WTC11 (cell line): ENCODE measurements at regions not wholly inside any gene's neighbourhood (a gene's known extent, or its start where the extent isn't known, plus 50 kb on each side); places are given as distances from the start of the nearest gene placed in this dataset.
A peak's percentile ranks its signal among the peaks of the same experiment; 100 is the strongest.

Experiments used
- ATAC-seq: fragments of 200-7000 bp; cut with Tn5 transposase; 2 replicates; pipeline ENCODE4 v1.10.0; 2021; ENCODE audit warnings: mild to moderate bottlenecking, moderate library complexity
- CTCF ChIA-PET: fragments of 300-600 bp; sonication (Branson Sonifier 250); formaldehyde crosslinking; loops from one replicate; lab custom pipeline; 2021; ENCODE audit warnings: antibody characterized with exemption; lab: Charles Lee
- POLR2A ChIA-PET: fragments of 350-600 bp; sonication (Branson Sonifier 250); formaldehyde crosslinking; loops from one replicate; lab custom pipeline; 2021; ENCODE audit warnings: antibody characterized with exemption; lab: Charles Lee
- DNase-seq: peaks from one replicate; pipeline ENCODE4 v3.0.0; 2021; ENCODE audit warnings: low spot score
- H3K27ac Mint-ChIP-seq: 2 replicates; pipeline ENCODE4 v1.8.0; 2021; ENCODE audit warnings: mixed read lengths
- H3K27me3 Mint-ChIP-seq: 2 replicates; pipeline ENCODE4 v1.8.0; 2021; ENCODE audit warnings: low read depth, mild to moderate bottlenecking, moderate library complexity, mixed read lengths
- H3K36me3 Mint-ChIP-seq: 2 replicates; pipeline ENCODE4 v1.8.0; 2021; ENCODE audit warnings: mixed read lengths
- H3K4me1 Mint-ChIP-seq: 2 replicates; pipeline ENCODE4 v1.8.0; 2022; ENCODE audit warnings: mixed read lengths
- H3K4me3 Mint-ChIP-seq: 2 replicates; pipeline ENCODE4 v1.8.0; 2021; ENCODE audit warnings: mild to moderate bottlenecking, moderate library complexity, mixed read lengths
- H3K9me3 Mint-ChIP-seq: 2 replicates; pipeline ENCODE4 v1.8.0; 2021; ENCODE audit warnings: mixed read lengths
- ATF1 ChIP-seq: sonication (generic); formaldehyde crosslinking; IDR thresholded peaks from 2 replicates; pipeline ENCODE4 v1.8.1; 2023; ENCODE audit warnings: mild to moderate bottlenecking, moderate library complexity, missing genetic modification reagents
- ELF4 ChIP-seq: sonication (generic); formaldehyde crosslinking; IDR thresholded peaks from 2 replicates; pipeline ENCODE4 v1.8.1; 2022; ENCODE audit warnings: low read depth, mild to moderate bottlenecking, moderate library complexity, missing genetic modification reagents
- EMX1 ChIP-seq: fragments of 250-450 bp; sonication (Bioruptor Pico); IDR thresholded peaks from 2 replicates; pipeline ENCODE4 v1.8.0; 2021; ENCODE audit warnings: mild to moderate bottlenecking
- IRF2 ChIP-seq: sonication (generic); formaldehyde crosslinking; IDR thresholded peaks from 2 replicates; pipeline ENCODE4 v1.8.0; 2022; ENCODE audit warnings: low read depth, missing genetic modification reagents, borderline replicate concordance
- NR2C2 ChIP-seq: sonication (generic); formaldehyde crosslinking; IDR thresholded peaks from 2 replicates; pipeline ENCODE4 v1.8.0; 2022; ENCODE audit warnings: mild to moderate bottlenecking, missing genetic modification reagents
- SP1 ChIP-seq: sonication (generic); formaldehyde crosslinking; conservative IDR thresholded peaks from 2 replicates; pipeline ENCODE4 v1.8.1; 2022; ENCODE audit warnings: missing genetic modification reagents
- ZBTB21 ChIP-seq: sonication (generic); formaldehyde crosslinking; IDR thresholded peaks from 2 replicates; pipeline ENCODE4 v1.8.1; 2023; ENCODE audit warnings: mild to moderate bottlenecking, missing genetic modification reagents, borderline replicate concordance
- ZNF138 ChIP-seq: sonication (generic); formaldehyde crosslinking; conservative IDR thresholded peaks from 2 replicates; pipeline ENCODE4 v1.8.1; 2022; ENCODE audit warnings: mild to moderate bottlenecking, moderate library complexity, missing genetic modification reagents
- ZNF219 ChIP-seq: sonication (generic); formaldehyde crosslinking; IDR thresholded peaks from 2 replicates; pipeline ENCODE4 v1.8.0; 2023; ENCODE audit warnings: missing genetic modification reagents, mild to moderate bottlenecking, borderline replicate concordance
- ZNF232 ChIP-seq: sonication (generic); formaldehyde crosslinking; IDR thresholded peaks from 2 replicates; pipeline ENCODE4 v1.8.0; 2022; ENCODE audit warnings: mild to moderate bottlenecking, missing genetic modification reagents
- ZNF671 ChIP-seq: fragments of 250-450 bp; sonication (Bioruptor Pico); IDR thresholded peaks from 2 replicates; pipeline ENCODE4 v1.8.0; 2021; ENCODE audit warnings: mild to moderate bottlenecking
- TF ChIP-seq, protein P1 (sequence below): sonication (generic); formaldehyde crosslinking; IDR thresholded peaks from 2 replicates; pipeline ENCODE4 v1.8.0; 2022; ENCODE audit warnings: mild to moderate bottlenecking, missing genetic modification reagents
- TF ChIP-seq, protein P2 (sequence below): sonication (generic); formaldehyde crosslinking; IDR thresholded peaks from 2 replicates; pipeline ENCODE4 v1.8.0; 2023; ENCODE audit warnings: missing genetic modification reagents, mild to moderate bottlenecking, borderline replicate concordance
- TF ChIP-seq, protein P3 (sequence below): sonication (generic); formaldehyde crosslinking; IDR thresholded peaks from 2 replicates; pipeline ENCODE4 v1.8.0; 2022; ENCODE audit warnings: mild to moderate bottlenecking, missing genetic modification reagents
- TF ChIP-seq, protein P4 (sequence below): fragments of 250-450 bp; sonication (Bioruptor Pico); IDR thresholded peaks from 2 replicates; pipeline ENCODE4 v1.9.0; 2021; ENCODE audit warnings: mild to moderate bottlenecking
- TF ChIP-seq, protein P5 (sequence below): sonication (generic); formaldehyde crosslinking; IDR thresholded peaks from 2 replicates; pipeline ENCODE4 v1.8.1; 2023; ENCODE audit warnings: mild to moderate bottlenecking, moderate library complexity, missing genetic modification reagents
- TF ChIP-seq, protein P6 (sequence below): sonication (generic); formaldehyde crosslinking; IDR thresholded peaks from 2 replicates; pipeline ENCODE4 v1.8.1; 2022; ENCODE audit warnings: low read depth, mild to moderate bottlenecking, moderate library complexity, missing genetic modification reagents, borderline replicate concordance
- TF ChIP-seq, protein P7 (sequence below): sonication (generic); formaldehyde crosslinking; IDR thresholded peaks from 2 replicates; pipeline ENCODE4 v1.8.1; 2022; ENCODE audit warnings: mild to moderate bottlenecking, missing genetic modification reagents, moderate library complexity, borderline replicate concordance

DNA sequence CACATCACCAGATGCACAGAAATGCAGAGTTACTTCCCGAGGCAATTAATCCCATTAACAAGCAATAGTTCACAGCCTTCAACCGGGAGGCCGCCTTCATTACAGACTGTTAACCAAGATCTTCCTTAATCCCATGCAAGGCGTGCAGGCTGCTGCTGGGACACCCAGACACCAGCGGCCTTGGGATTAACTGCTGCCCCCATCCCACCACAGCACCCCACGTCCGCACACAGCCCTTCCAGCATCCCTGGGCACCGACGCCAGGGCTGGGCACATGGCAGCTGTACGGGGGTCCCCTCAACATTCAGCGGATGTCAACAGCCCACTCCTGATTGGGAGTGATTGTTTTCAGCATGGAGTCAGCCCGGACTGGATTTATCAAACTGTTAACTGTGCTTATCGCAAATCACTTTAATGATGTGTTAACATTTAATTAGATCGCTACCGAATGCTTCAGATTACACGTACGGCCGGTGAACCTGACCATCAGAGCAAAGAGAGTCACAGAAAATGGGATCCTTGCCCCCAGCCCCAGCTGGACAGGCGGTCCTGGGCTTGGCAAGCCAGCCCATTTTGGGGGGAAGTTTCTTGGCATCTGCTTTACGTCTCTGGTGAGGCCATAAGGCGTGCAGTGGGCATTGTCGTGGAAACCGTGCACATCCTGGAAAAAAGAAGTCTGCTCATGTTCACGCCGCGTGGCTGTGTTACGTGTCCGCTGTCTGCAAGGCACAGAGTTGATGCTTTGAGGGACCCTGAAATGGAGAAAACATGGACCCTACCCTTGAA, 126.4 kb downstream of the HMX1 start:
- POLR2A ChIA-PET: no interaction called here
- TF ChIP-seq, protein P1, sequence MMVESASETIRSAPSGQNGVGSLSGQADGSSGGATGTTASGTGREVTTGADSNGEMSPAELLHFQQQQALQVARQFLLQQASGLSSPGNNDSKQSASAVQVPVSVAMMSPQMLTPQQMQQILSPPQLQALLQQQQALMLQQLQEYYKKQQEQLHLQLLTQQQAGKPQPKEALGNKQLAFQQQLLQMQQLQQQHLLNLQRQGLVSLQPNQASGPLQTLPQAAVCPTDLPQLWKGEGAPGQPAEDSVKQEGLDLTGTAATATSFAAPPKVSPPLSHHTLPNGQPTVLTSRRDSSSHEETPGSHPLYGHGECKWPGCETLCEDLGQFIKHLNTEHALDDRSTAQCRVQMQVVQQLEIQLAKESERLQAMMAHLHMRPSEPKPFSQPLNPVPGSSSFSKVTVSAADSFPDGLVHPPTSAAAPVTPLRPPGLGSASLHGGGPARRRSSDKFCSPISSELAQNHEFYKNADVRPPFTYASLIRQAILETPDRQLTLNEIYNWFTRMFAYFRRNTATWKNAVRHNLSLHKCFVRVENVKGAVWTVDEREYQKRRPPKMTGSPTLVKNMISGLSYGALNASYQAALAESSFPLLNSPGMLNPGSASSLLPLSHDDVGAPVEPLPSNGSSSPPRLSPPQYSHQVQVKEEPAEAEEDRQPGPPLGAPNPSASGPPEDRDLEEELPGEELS (CRISPR knock-in tag): no peak
- TF ChIP-seq, protein P2, sequence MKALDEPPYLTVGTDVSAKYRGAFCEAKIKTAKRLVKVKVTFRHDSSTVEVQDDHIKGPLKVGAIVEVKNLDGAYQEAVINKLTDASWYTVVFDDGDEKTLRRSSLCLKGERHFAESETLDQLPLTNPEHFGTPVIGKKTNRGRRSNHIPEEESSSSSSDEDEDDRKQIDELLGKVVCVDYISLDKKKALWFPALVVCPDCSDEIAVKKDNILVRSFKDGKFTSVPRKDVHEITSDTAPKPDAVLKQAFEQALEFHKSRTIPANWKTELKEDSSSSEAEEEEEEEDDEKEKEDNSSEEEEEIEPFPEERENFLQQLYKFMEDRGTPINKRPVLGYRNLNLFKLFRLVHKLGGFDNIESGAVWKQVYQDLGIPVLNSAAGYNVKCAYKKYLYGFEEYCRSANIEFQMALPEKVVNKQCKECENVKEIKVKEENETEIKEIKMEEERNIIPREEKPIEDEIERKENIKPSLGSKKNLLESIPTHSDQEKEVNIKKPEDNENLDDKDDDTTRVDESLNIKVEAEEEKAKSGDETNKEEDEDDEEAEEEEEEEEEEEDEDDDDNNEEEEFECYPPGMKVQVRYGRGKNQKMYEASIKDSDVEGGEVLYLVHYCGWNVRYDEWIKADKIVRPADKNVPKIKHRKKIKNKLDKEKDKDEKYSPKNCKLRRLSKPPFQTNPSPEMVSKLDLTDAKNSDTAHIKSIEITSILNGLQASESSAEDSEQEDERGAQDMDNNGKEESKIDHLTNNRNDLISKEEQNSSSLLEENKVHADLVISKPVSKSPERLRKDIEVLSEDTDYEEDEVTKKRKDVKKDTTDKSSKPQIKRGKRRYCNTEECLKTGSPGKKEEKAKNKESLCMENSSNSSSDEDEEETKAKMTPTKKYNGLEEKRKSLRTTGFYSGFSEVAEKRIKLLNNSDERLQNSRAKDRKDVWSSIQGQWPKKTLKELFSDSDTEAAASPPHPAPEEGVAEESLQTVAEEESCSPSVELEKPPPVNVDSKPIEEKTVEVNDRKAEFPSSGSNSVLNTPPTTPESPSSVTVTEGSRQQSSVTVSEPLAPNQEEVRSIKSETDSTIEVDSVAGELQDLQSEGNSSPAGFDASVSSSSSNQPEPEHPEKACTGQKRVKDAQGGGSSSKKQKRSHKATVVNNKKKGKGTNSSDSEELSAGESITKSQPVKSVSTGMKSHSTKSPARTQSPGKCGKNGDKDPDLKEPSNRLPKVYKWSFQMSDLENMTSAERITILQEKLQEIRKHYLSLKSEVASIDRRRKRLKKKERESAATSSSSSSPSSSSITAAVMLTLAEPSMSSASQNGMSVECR (CRISPR knock-in tag): no peak
- TF ChIP-seq ZBTB21 (CRISPR knock-in tag): no peak
- TF ChIP-seq, protein P3, sequence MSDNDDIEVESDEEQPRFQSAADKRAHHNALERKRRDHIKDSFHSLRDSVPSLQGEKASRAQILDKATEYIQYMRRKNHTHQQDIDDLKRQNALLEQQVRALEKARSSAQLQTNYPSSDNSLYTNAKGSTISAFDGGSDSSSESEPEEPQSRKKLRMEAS (CRISPR knock-in tag): no peak
- no peak for TF ChIP-seq NR2C2 (CRISPR knock-in tag)
- TF ChIP-seq, protein P4, sequence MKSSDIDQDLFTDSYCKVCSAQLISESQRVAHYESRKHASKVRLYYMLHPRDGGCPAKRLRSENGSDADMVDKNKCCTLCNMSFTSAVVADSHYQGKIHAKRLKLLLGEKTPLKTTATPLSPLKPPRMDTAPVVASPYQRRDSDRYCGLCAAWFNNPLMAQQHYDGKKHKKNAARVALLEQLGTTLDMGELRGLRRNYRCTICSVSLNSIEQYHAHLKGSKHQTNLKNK (CRISPR knock-in tag): no peak
- TF ChIP-seq, protein P5, sequence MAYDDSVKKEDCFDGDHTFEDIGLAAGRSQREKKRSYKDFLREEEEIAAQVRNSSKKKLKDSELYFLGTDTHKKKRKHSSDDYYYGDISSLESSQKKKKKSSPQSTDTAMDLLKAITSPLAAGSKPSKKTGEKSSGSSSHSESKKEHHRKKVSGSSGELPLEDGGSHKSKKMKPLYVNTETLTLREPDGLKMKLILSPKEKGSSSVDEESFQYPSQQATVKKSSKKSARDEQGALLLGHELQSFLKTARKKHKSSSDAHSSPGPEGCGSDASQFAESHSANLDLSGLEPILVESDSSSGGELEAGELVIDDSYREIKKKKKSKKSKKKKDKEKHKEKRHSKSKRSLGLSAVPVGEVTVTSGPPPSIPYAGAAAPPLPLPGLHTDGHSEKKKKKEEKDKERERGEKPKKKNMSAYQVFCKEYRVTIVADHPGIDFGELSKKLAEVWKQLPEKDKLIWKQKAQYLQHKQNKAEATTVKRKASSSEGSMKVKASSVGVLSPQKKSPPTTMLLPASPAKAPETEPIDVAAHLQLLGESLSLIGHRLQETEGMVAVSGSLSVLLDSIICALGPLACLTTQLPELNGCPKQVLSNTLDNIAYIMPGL: no peak
- no peak for TF ChIP-seq SP1 (CRISPR knock-in tag)
- TF ChIP-seq ZNF671 (CRISPR knock-in tag): no peak
- no peak for TF ChIP-seq ZNF232 (CRISPR knock-in tag)
- no peaks in the 10 kb centered on the region for H3K27me3 Mint-ChIP-seq
- CTCF ChIA-PET: interaction anchor here (0.9 to 1.4 kb wide), 5 partner anchors 9 to 113 kb away, joined by 3 to 5 read pairs (median 4); no protein-coding TSS in a partner anchor
- H3K4me3 Mint-ChIP-seq: no peak overlapping the region
- H3K4me1 Mint-ChIP-seq: peaks cover 6% of the 10 kb centered on the region
- DNase-seq (no peak), ATAC-seq (no peak)
- no peak overlapping the region for H3K27ac Mint-ChIP-seq
- peaks cover 16% of the 10 kb centered on the region for H3K9me3 Mint-ChIP-seq
- H3K36me3 Mint-ChIP-seq: no peaks in the 10 kb centered on the region

DNA sequence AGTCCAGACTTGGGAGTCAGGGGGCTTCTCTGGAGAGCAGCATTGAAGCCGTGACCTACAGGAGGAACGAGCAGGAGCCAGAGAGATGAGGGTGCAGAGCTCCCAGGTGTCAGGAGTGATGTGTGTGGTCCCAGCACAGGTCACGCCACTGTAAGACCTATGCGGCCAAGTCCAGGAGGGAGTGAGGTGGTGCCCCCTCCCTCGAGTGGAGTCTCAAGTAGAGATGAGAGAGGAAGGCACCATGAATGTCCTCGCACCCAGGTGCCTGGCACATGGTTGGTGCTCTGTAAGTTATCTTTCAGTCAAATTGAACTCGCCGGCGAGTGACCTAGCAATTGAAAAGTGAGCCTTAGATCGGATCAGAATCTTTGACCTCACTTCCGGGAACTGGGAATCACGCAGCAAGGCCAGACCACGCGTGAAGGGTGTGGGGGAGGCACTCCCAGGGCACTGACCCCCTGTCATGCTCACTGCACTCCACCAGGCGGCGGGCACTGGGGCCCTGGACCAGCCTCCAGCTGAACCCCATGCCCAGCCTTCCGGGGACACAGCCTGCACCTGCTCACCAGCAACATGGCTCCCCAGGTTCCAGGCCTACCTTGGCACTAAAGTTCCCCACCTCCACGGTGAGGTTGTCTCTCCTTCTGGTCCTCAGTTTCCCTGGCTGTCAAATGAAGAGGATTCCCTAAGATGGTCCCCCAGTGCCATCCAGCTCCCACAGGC, 127.4 kb downstream of the HMX1 start:
- CTCF ChIA-PET: interaction anchor here (0.9 to 1.4 kb wide), 6 partner anchors 8 to 174 kb away, joined by 3 to 5 read pairs (median 4); no protein-coding TSS in a partner anchor
- ATAC-seq: peak; percentile 55
- TF ChIP-seq, protein P6, sequence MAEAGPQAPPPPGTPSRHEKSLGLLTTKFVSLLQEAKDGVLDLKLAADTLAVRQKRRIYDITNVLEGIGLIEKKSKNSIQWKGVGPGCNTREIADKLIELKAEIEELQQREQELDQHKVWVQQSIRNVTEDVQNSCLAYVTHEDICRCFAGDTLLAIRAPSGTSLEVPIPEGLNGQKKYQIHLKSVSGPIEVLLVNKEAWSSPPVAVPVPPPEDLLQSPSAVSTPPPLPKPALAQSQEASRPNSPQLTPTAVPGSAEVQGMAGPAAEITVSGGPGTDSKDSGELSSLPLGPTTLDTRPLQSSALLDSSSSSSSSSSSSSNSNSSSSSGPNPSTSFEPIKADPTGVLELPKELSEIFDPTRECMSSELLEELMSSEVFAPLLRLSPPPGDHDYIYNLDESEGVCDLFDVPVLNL: no peak
- TF ChIP-seq, protein P7, sequence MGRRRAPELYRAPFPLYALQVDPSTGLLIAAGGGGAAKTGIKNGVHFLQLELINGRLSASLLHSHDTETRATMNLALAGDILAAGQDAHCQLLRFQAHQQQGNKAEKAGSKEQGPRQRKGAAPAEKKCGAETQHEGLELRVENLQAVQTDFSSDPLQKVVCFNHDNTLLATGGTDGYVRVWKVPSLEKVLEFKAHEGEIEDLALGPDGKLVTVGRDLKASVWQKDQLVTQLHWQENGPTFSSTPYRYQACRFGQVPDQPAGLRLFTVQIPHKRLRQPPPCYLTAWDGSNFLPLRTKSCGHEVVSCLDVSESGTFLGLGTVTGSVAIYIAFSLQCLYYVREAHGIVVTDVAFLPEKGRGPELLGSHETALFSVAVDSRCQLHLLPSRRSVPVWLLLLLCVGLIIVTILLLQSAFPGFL: no peak
- TF ChIP-seq IRF2 (CRISPR knock-in tag): no peak
- TF ChIP-seq ELF4 (CRISPR knock-in tag): no peak
- no peak for TF ChIP-seq ZNF219
- TF ChIP-seq EMX1 (CRISPR knock-in tag): no peak
- TF ChIP-seq ZNF138 (CRISPR knock-in tag): no peak
- no peak for TF ChIP-seq ATF1 (CRISPR knock-in tag)

More for the DNA sequence above, 127.4 kb downstream of the HMX1 start:
- H3K9me3 Mint-ChIP-seq: peaks cover 16% of the 10 kb centered on the region
- POLR2A ChIA-PET: no interaction called here
- no peak overlapping the region for H3K4me3 Mint-ChIP-seq
- peaks cover 6% of the 10 kb centered on the region for H3K4me1 Mint-ChIP-seq
- no peaks in the 10 kb centered on the region for H3K36me3 Mint-ChIP-seq
- no peaks in the 10 kb centered on the region for H3K27me3 Mint-ChIP-seq
- DNase-seq: peak; percentile 38
- H3K27ac Mint-ChIP-seq: no peak overlapping the region
